IMR-90 (cell line): ENCODE measurements at regions not wholly inside any gene's neighbourhood (a gene's known extent, or its start where the extent isn't known, plus 50 kb on each side); places are given as distances from the start of the nearest gene placed in this dataset.

Source experiments
- ATAC-seq: fragments of 200-7000 bp; cut with Tn5 transposase; 2 replicates; pipeline ENCODE4 v1.9.1; 2020; ENCODE audit warnings: low read depth, mild to moderate bottlenecking, moderate library complexity
- BruUV-seq: library from RNA; stranded (reverse); fragments of 400-500 nt; replicated peaks from 2 replicates; lab custom pipeline; 2021; lab: Mats Ljungman, UMichigan
- CTCF ChIA-PET: fragments of 300-600 bp; formaldehyde crosslinking; extraction: SDS; loops from one replicate; lab custom pipeline; 2021; ENCODE audit warnings: antibody characterized with exemption; lab: Yijun Ruan, JAX
- POLR2A ChIA-PET: fragments of 300-600 bp; sonication (Branson Sonifier 250); formaldehyde crosslinking; loops from one replicate; lab custom pipeline; 2022; ENCODE audit warnings: antibody characterized with exemption; ENCODE audit not compliant: unreplicated experiment; lab: Charles Lee
- DNase-seq: peaks from one replicate; pipeline ENCODE4 v3.0.0; 2013
- H2AFZ ChIP-seq: replicated peaks from 2 replicates; pipeline ENCODE3; 2013; ENCODE audit warnings: low read length, mild to moderate bottlenecking; ENCODE audit not compliant: poor library complexity
- H2AK5ac ChIP-seq: 2 replicates; pipeline ENCODE4 v1.6.1; 2013; ENCODE audit warnings: low read depth, low read length, inconsistent platforms
- H2AK9ac ChIP-seq: replicated peaks from 2 replicates; pipeline ENCODE3; 2013; ENCODE audit warnings: mild to moderate bottlenecking, low read depth, low read length, moderate library complexity; ENCODE audit not compliant: poor library complexity
- H2BK120ac ChIP-seq: 2 replicates; pipeline ENCODE4 v1.6.1; 2013; ENCODE audit warnings: low read depth, low read length, inconsistent platforms
- H2BK15ac ChIP-seq: 3 replicates; pipeline ENCODE4 v1.6.1; 2013; ENCODE audit warnings: low read depth, low read length, inconsistent platforms
- H2BK20ac ChIP-seq: 2 replicates; pipeline ENCODE4 v1.6.1; 2013; ENCODE audit warnings: low read depth, mild to moderate bottlenecking, inconsistent platforms, low read length, moderate library complexity
- H2BK5ac ChIP-seq: 2 replicates; pipeline ENCODE4 v1.6.1; 2013; ENCODE audit warnings: mild to moderate bottlenecking, low read depth, low read length, inconsistent platforms; ENCODE audit not compliant: poor library complexity, severe bottlenecking
- H3K14ac ChIP-seq: replicated peaks from 2 replicates; pipeline ENCODE4 v1.6.1; 2013; ENCODE audit warnings: low read depth, low read length, inconsistent platforms
- H3K18ac ChIP-seq: 2 replicates; pipeline ENCODE4 v1.6.1; 2013; ENCODE audit warnings: low read depth, low read length, control low read depth
- H3K23ac ChIP-seq: 2 replicates; pipeline ENCODE4 v1.6.1; 2013; ENCODE audit warnings: low read depth, low read length, inconsistent platforms
- H3K27ac ChIP-seq: 2 replicates; pipeline ENCODE4 v1.5.1; 2013; ENCODE audit warnings: mild to moderate bottlenecking, control low read depth, low read length; ENCODE audit not compliant: insufficient read depth
- H3K27me3 ChIP-seq: 2 replicates; pipeline ENCODE4 v1.6.1; 2013; ENCODE audit warnings: low read length; ENCODE audit not compliant: control insufficient read depth, insufficient read depth
- H3K36me3 ChIP-seq: 2 replicates; pipeline ENCODE4 v1.6.1; 2013; ENCODE audit warnings: low read length, mixed read lengths; ENCODE audit not compliant: control insufficient read depth, insufficient read depth
- H3K4ac ChIP-seq: 2 replicates; pipeline ENCODE4 v1.6.1; 2013; ENCODE audit warnings: low read depth, low read length, inconsistent platforms
- H3K4me1 ChIP-seq: 2 replicates; pipeline ENCODE4 v1.6.1; 2013; ENCODE audit warnings: low read length, mixed read lengths; ENCODE audit not compliant: control insufficient read depth, insufficient read depth
- H3K4me2 ChIP-seq: 2 replicates; pipeline ENCODE4 v1.6.1; 2013; ENCODE audit warnings: low read depth, mild to moderate bottlenecking, control low read depth, low read length, moderate library complexity
- H3K4me3 ChIP-seq: 2 replicates; pipeline ENCODE4 v1.5.1; 2013; ENCODE audit warnings: low read depth, mild to moderate bottlenecking, control low read depth, low read length, moderate library complexity; ENCODE audit not compliant: insufficient read depth
- H3K56ac ChIP-seq: 2 replicates; pipeline ENCODE4 v1.6.1; 2013; ENCODE audit warnings: low read length, inconsistent platforms; ENCODE audit not compliant: insufficient read depth; ENCODE audit errors: extremely low read depth
- H3K79me1 ChIP-seq, 2 experiments: 2 replicates each; pipeline ENCODE4 v1.6.1; 2013; ENCODE audit warnings: low read length in 2 of 2, inconsistent platforms in 1 of 2, low read depth in 1 of 2
- H3K9ac ChIP-seq: 2 replicates; pipeline ENCODE4 v1.6.1; 2013; ENCODE audit warnings: low read depth, low read length, control low read depth
- H3K9me1 ChIP-seq: 2 replicates; pipeline ENCODE4 v1.6.1; 2013; ENCODE audit warnings: low read length, inconsistent platforms; ENCODE audit not compliant: insufficient read depth
- H3K9me3 ChIP-seq: 2 replicates; pipeline ENCODE4 v1.6.1; 2013; ENCODE audit warnings: low read length; ENCODE audit not compliant: control insufficient read depth, insufficient read depth
- H4K20me1 ChIP-seq: 2 replicates; pipeline ENCODE4 v1.6.1; 2013; ENCODE audit warnings: low read length, inconsistent platforms; ENCODE audit not compliant: insufficient read depth
- H4K5ac ChIP-seq: 2 replicates; pipeline ENCODE4 v1.6.1; 2013; ENCODE audit warnings: mild to moderate bottlenecking, low read depth, low read length, control low read depth
- H4K8ac ChIP-seq, 2 experiments: 2 replicates each; pipeline ENCODE4 v1.6.1; 2013; ENCODE audit warnings: low read depth in 2 of 2, low read length in 2 of 2, control low read depth in 1 of 2, inconsistent platforms in 1 of 2
- H4K91ac ChIP-seq: 2 replicates; pipeline ENCODE4 v1.6.1; 2013; ENCODE audit warnings: low read depth, low read length, inconsistent platforms; ENCODE audit not compliant: insufficient read depth
- BHLHE40 ChIP-seq: fragments of 150-350 bp; IDR thresholded peaks from 2 replicates; pipeline ENCODE4 v1.6.1; 2016; ENCODE audit warnings: mild to moderate bottlenecking, low read depth, low read length
- CEBPB ChIP-seq: IDR thresholded peaks from 2 replicates; pipeline ENCODE4 v1.6.1; 2012; ENCODE audit warnings: low read depth, low read length, improper control_type of control experiment
- CHD1 ChIP-seq: IDR thresholded peaks from 2 replicates; pipeline ENCODE4 v1.6.1; 2012; ENCODE audit warnings: low read depth, low read length, improper control_type of control experiment
- FOS ChIP-seq: fragments of 150-350 bp; IDR thresholded peaks from 2 replicates; pipeline ENCODE4 v1.6.1; 2016; ENCODE audit warnings: low read depth, low read length
- MAFK ChIP-seq: IDR thresholded peaks from 2 replicates; pipeline ENCODE4 v1.6.1; 2012; ENCODE audit warnings: low read depth, low read length, improper control_type of control experiment
- MAZ ChIP-seq: IDR thresholded peaks from 2 replicates; pipeline ENCODE4 v1.6.1; 2012; ENCODE audit warnings: low read depth, mild to moderate bottlenecking, low read length, improper control_type of control experiment, moderate library complexity, borderline replicate concordance
- MXI1 ChIP-seq: IDR thresholded peaks from 2 replicates; pipeline ENCODE4 v1.6.1; 2012; ENCODE audit warnings: low read depth, mild to moderate bottlenecking, low read length, moderate library complexity, borderline replicate concordance
- NFE2L2 ChIP-seq: fragments of 150-350 bp; IDR thresholded peaks from 2 replicates; pipeline ENCODE4 v1.6.1; 2016; ENCODE audit warnings: low read depth, mild to moderate bottlenecking, low read length
- POLR2A ChIP-seq: IDR thresholded peaks from 2 replicates; pipeline ENCODE4 v1.6.1; 2012; ENCODE audit warnings: mild to moderate bottlenecking, low read depth, low read length
- RAD21 ChIP-seq: IDR thresholded peaks from 2 replicates; pipeline ENCODE4 v1.6.1; 2012; ENCODE audit warnings: low read length, improper control_type of control experiment
- RCOR1 ChIP-seq: IDR thresholded peaks from 2 replicates; pipeline ENCODE4 v1.6.1; 2012; ENCODE audit warnings: mild to moderate bottlenecking, low read length, improper control_type of control experiment; ENCODE audit not compliant: insufficient replicate concordance
- RFX5 ChIP-seq: IDR thresholded peaks from 2 replicates; pipeline ENCODE4 v1.8.0; 2012; ENCODE audit warnings: low read depth, mild to moderate bottlenecking, low read length, moderate library complexity
- SMC3 ChIP-seq: fragments of 150-350 bp; IDR thresholded peaks from 2 replicates; pipeline ENCODE4 v1.6.1; 2016; ENCODE audit warnings: low read depth, mild to moderate bottlenecking, antibody characterized with exemption, low read length, moderate library complexity
- USF2 ChIP-seq: fragments of 150-350 bp; IDR thresholded peaks from 2 replicates; pipeline ENCODE4 v1.6.1; 2017; ENCODE audit warnings: mild to moderate bottlenecking, antibody characterized with exemption, low read length, low read depth
- WGBS, 2 experiments: methylation state at CpG; one replicate each; pipeline versions ENCODE4 v1.1.5 to v1.1.7; 2013; ENCODE audit warnings: missing lambda C conversion rate in 2 of 2; ENCODE audit not compliant: insufficient read length in 1 of 2; ENCODE audit errors: extremely low coverage in 2 of 2; 5-methylcytosine and 5-hydroxymethylcytosine counted together
- dilution Hi-C: fragments of 300-500 bp; cut with HindIII; formaldehyde crosslinking; loops from one replicate; pipeline ENCODE4 v1.14.3; 2018; ENCODE audit warnings: low sequenced_read_pairs; ENCODE audit not compliant: unreplicated experiment
- in situ Hi-C: fragments of 300-500 bp; cut with MboI; formaldehyde crosslinking; loops from 3 replicates; pipeline ENCODE4 v1.14.3; 2019; ENCODE audit warnings: low sequenced_read_pairs, inconsistent platforms, mixed read lengths
- intact Hi-C: fragments of 100-400 bp; cut with micrococcal nuclease; formaldehyde crosslinking; loops from 2 replicates; pipeline ENCODE4 v1.10.0; 2022
- TF ChIP-seq, protein P1 (sequence below): fragments of 150-350 bp; IDR thresholded peaks from 2 replicates; pipeline ENCODE4 v1.6.1; 2016; ENCODE audit warnings: low read depth, mild to moderate bottlenecking, low read length, moderate library complexity, borderline replicate concordance
- TF ChIP-seq, protein P2 (sequence below): conservative IDR thresholded peaks from 2 replicates; pipeline ENCODE4 v1.5.1; 2012; ENCODE audit warnings: mild to moderate bottlenecking, low read depth, low read length, improper control_type of control experiment

DNA sequence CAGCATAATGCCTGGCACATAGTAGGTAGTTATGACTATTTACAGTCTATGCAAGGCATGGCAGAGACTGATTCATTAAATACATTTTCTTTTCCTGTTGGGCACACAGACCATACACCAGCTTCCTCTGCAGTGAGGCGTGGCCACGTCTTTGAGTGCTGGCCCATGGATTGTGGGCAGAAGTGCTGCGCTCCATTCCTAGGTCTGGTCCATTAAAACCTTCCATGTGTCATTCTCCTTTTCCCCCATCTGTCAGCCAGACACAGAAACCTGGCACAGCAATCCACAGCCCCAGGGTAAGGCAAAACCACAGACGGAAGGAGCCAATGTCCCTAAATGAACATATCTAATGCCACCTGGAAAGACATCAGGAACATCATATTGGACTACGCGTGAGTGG, 141.9 kb downstream of the TTC32 start:
- H3K9ac ChIP-seq = no peak overlapping the region
- peaks cover 9% of the 10 kb centered on the region for H3K4me1 ChIP-seq
- peaks cover 3% of the 10 kb centered on the region; the same call in 1 of the 2 replicates for H3K9me1 ChIP-seq
- no TSS peak for BruUV-seq
- no peak overlapping the region for H2BK15ac ChIP-seq
- in situ Hi-C loops = no loop called here
- H2AK5ac ChIP-seq = no peak overlapping the region
- H3K4me3 ChIP-seq = no peak overlapping the region
- no peak overlapping the region for H3K14ac ChIP-seq
- no peak for DNase-seq
- no peak overlapping the region for H2AK9ac ChIP-seq
- H3K56ac ChIP-seq = no peak overlapping the region
- TF ChIP-seq, protein P1, sequence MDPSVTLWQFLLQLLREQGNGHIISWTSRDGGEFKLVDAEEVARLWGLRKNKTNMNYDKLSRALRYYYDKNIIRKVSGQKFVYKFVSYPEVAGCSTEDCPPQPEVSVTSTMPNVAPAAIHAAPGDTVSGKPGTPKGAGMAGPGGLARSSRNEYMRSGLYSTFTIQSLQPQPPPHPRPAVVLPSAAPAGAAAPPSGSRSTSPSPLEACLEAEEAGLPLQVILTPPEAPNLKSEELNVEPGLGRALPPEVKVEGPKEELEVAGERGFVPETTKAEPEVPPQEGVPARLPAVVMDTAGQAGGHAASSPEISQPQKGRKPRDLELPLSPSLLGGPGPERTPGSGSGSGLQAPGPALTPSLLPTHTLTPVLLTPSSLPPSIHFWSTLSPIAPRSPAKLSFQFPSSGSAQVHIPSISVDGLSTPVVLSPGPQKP = no peak
- TF ChIP-seq FOS (no peak), RFX5 (no peak), USF2 (no peak), RCOR1 (no peak), CEBPB (no peak), RAD21 (no peak), BHLHE40 (no peak), MAZ (no peak), NFE2L2 (no peak), CHD1 (no peak), MXI1 (no peak), MAFK (no peak), POLR2A (no peak), SMC3 (no peak)
- TF ChIP-seq, protein P2, sequence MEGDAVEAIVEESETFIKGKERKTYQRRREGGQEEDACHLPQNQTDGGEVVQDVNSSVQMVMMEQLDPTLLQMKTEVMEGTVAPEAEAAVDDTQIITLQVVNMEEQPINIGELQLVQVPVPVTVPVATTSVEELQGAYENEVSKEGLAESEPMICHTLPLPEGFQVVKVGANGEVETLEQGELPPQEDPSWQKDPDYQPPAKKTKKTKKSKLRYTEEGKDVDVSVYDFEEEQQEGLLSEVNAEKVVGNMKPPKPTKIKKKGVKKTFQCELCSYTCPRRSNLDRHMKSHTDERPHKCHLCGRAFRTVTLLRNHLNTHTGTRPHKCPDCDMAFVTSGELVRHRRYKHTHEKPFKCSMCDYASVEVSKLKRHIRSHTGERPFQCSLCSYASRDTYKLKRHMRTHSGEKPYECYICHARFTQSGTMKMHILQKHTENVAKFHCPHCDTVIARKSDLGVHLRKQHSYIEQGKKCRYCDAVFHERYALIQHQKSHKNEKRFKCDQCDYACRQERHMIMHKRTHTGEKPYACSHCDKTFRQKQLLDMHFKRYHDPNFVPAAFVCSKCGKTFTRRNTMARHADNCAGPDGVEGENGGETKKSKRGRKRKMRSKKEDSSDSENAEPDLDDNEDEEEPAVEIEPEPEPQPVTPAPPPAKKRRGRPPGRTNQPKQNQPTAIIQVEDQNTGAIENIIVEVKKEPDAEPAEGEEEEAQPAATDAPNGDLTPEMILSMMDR = no peak
- WGBS, 2 experiments = 50% methylated on average over 2 of the region's 6 CpGs; no CpG with 5 or more reads in 1 of the 2 experiments
- intact Hi-C loops = no loop called here
- dilution Hi-C loops = no loop called here
- no peaks in the 10 kb centered on the region for H4K20me1 ChIP-seq
- H2AFZ ChIP-seq = no peak overlapping the region
- no peak overlapping the region for H3K4ac ChIP-seq
- no peak overlapping the region for H2BK120ac ChIP-seq
- no peak overlapping the region for H2BK20ac ChIP-seq
- H3K4me2 ChIP-seq = no peak overlapping the region
- ChIA-PET CTCF (no interaction called here), POLR2A (no interaction called here)
- H2BK5ac ChIP-seq = no peak overlapping the region
- H3K27me3 ChIP-seq = no peaks in the 10 kb centered on the region
- ATAC-seq = no peak
- no peak overlapping the region for H4K5ac ChIP-seq
- H3K9me3 ChIP-seq = no peaks in the 10 kb centered on the region
- no peaks in the 10 kb centered on the region for H3K79me1 ChIP-seq
- H3K23ac ChIP-seq = no peak overlapping the region
- H3K27ac ChIP-seq = no peak overlapping the region
- no peak overlapping the region for H3K18ac ChIP-seq
- H4K8ac ChIP-seq = no peak overlapping the region
- no peaks in the 10 kb centered on the region for H3K36me3 ChIP-seq
- no peak overlapping the region for H4K91ac ChIP-seq
